ENCODE measurements at regions not wholly inside any gene's neighbourhood (a gene's known extent, or its start where the extent isn't known, plus 50 kb on each side); places are given as distances from the start of the nearest gene placed in this dataset.
"Not testable (repeated sequence)": the region's sequence is repeated elsewhere in the genome, so short reads cannot be mapped to it uniquely, and the experiment has no call there.

DNA sequence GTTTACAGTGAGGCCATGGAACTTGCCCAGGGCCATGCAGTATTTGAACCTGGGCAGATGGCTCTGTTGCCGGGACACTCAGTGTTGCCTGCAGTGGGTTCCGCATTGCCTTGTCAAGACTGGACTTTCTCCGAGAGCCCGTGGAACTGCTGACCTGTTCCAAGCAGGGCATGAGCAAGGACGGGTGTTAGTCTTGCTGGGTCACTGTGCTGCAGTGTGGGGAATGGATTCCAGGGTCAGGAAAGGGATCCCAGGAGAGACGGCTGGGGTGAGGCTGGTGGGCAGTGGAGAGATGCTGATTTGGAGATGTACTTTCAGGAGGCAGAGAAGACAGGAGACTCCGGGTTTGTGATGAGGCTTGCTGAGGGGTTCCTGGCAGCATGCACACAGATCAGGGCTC lies 348.7 kb upstream of the HS6ST1 start:
- Histone ChIP-seq H2AFZ (no peak overlapping the region), H3K9me3 (ENCODE audit: low read depth) (no peaks in the 10 kb centered on the region), H3K9me2 (replicated peaks; ENCODE audit: insufficient read depth) (no peaks in the 10 kb centered on the region), H3K4me2 (no peak overlapping the region), H3K36me3 (replicated peaks; ENCODE audit: insufficient read depth, low read depth) (no peaks in the 10 kb centered on the region), H3K27me3 (no peaks in the 10 kb centered on the region), H3K4me3 (no peak overlapping the region), H3K27ac (no peak overlapping the region), H4K20me1 (ENCODE audit: insufficient read depth, poor library complexity, severe bottlenecking) (no peaks in the 10 kb centered on the region), H3K4me1 (ENCODE audit: insufficient read depth) (no peaks in the 10 kb centered on the region), H3K79me2 (no peaks in the 10 kb centered on the region)
- DNase-seq (ENCODE audit: low spot score), result no peak
- WGBS (ENCODE audit: low lambda C conversion rate, missing lambda C conversion rate), result 85% methylated on average over 7 of the region's 7 CpGs
- TF ChIP-seq EZH2 (IDR thresholded peaks at IDR 0.05; ENCODE audit: borderline replicate concordance) (no peak), EZH2phosphoT487 (IDR thresholded peaks at IDR 0.05; ENCODE audit: low read depth, severe bottlenecking, unreplicated experiment) (no peak)
- TF ChIP-seq, protein P1, sequence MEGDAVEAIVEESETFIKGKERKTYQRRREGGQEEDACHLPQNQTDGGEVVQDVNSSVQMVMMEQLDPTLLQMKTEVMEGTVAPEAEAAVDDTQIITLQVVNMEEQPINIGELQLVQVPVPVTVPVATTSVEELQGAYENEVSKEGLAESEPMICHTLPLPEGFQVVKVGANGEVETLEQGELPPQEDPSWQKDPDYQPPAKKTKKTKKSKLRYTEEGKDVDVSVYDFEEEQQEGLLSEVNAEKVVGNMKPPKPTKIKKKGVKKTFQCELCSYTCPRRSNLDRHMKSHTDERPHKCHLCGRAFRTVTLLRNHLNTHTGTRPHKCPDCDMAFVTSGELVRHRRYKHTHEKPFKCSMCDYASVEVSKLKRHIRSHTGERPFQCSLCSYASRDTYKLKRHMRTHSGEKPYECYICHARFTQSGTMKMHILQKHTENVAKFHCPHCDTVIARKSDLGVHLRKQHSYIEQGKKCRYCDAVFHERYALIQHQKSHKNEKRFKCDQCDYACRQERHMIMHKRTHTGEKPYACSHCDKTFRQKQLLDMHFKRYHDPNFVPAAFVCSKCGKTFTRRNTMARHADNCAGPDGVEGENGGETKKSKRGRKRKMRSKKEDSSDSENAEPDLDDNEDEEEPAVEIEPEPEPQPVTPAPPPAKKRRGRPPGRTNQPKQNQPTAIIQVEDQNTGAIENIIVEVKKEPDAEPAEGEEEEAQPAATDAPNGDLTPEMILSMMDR (IDR thresholded peaks at IDR 0.05; ENCODE audit: poor library complexity), result no peak

DNA sequence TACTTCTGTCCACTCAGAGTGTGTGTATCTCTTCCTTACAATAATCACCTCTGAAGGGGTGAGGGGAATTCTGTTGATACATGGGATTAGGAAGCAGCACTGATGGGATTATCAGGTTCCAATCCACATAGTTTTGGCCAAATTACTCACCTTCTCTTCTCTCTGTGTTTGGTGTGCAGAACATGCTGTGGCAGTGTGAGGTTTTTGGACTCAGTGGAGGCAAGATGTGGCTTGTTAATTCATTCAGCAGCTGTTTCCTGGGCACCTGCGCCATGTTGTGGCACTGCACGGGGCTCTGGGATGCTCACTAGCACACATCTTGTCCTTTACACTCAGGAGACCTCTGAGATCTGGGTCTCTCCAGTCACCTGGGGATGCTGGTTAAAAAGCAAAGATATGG lies 350.3 kb upstream of the HS6ST1 start:
- no peaks in the 10 kb centered on the region for H3K79me2 ChIP-seq
- no peak for DNase-seq (ENCODE audit: low spot score)
- H4K20me1 ChIP-seq (ENCODE audit: insufficient read depth, poor library complexity, severe bottlenecking), result no peaks in the 10 kb centered on the region
- 79% methylated on average over 2 of the region's 2 CpGs for WGBS (ENCODE audit: low lambda C conversion rate, missing lambda C conversion rate)
- no peak overlapping the region for H3K4me2 ChIP-seq
- H3K27me3 ChIP-seq, result no peaks in the 10 kb centered on the region
- H3K36me3 ChIP-seq (replicated peaks; ENCODE audit: insufficient read depth, low read depth), result no peaks in the 10 kb centered on the region
- H3K4me3 ChIP-seq, result no peak overlapping the region
- H3K9me2 ChIP-seq (replicated peaks; ENCODE audit: insufficient read depth), result no peaks in the 10 kb centered on the region
- H2AFZ ChIP-seq, result no peak overlapping the region
- TF ChIP-seq, protein P1 (IDR thresholded peaks at IDR 0.05; ENCODE audit: poor library complexity), result no peak
- TF ChIP-seq EZH2 (IDR thresholded peaks at IDR 0.05; ENCODE audit: borderline replicate concordance) (no peak), EZH2phosphoT487 (IDR thresholded peaks at IDR 0.05; ENCODE audit: low read depth, severe bottlenecking, unreplicated experiment) (no peak)
- no peaks in the 10 kb centered on the region for H3K4me1 ChIP-seq (ENCODE audit: insufficient read depth)
- H3K9me3 ChIP-seq (ENCODE audit: low read depth), result no peaks in the 10 kb centered on the region
- no peak overlapping the region for H3K27ac ChIP-seq

DNA sequence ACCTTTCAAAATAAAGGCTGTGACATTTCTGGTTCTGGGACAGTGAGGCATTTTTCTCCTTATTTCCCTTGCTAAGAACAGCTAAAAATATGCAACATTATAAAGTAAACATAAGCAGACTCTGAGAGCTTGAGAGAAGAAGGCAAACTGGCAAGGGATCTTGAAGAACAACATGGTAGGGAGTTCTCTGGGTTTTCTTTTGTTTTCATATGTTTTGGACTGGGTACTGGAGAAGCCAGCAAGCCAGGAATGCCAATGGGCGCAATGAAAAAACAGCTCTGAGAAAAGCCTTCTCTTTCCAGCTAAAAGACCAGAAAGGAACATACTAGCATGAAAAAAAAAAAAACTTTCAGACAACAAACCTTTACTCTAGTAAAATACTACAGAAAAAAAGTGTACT lies 351.4 kb upstream of the HS6ST1 start:
- H3K79me2 ChIP-seq, result no peaks in the 10 kb centered on the region
- H2AFZ ChIP-seq, result no peak overlapping the region
- no peak overlapping the region for H3K27ac ChIP-seq
- H4K20me1 ChIP-seq (ENCODE audit: insufficient read depth, poor library complexity, severe bottlenecking), result no peaks in the 10 kb centered on the region
- no peaks in the 10 kb centered on the region for H3K9me2 ChIP-seq (replicated peaks; ENCODE audit: insufficient read depth)
- H3K4me3 ChIP-seq, result no peak overlapping the region
- no peak for DNase-seq (ENCODE audit: low spot score)
- H3K9me3 ChIP-seq (ENCODE audit: low read depth), result no peaks in the 10 kb centered on the region
- no peak overlapping the region for H3K4me2 ChIP-seq
- no peak for TF ChIP-seq EZH2 (IDR thresholded peaks at IDR 0.05; ENCODE audit: borderline replicate concordance)
- TF ChIP-seq EZH2phosphoT487 (IDR thresholded peaks at IDR 0.05; ENCODE audit: low read depth, severe bottlenecking, unreplicated experiment), result no peak
- TF ChIP-seq, protein P1 (IDR thresholded peaks at IDR 0.05; ENCODE audit: poor library complexity), result no peak
- no peaks in the 10 kb centered on the region for H3K36me3 ChIP-seq (replicated peaks; ENCODE audit: insufficient read depth, low read depth)
- no peaks in the 10 kb centered on the region for H3K4me1 ChIP-seq (ENCODE audit: insufficient read depth)
- 96% methylated on average over 1 of the region's 1 CpG for WGBS (ENCODE audit: low lambda C conversion rate, missing lambda C conversion rate)
- H3K27me3 ChIP-seq, result no peaks in the 10 kb centered on the region

DNA sequence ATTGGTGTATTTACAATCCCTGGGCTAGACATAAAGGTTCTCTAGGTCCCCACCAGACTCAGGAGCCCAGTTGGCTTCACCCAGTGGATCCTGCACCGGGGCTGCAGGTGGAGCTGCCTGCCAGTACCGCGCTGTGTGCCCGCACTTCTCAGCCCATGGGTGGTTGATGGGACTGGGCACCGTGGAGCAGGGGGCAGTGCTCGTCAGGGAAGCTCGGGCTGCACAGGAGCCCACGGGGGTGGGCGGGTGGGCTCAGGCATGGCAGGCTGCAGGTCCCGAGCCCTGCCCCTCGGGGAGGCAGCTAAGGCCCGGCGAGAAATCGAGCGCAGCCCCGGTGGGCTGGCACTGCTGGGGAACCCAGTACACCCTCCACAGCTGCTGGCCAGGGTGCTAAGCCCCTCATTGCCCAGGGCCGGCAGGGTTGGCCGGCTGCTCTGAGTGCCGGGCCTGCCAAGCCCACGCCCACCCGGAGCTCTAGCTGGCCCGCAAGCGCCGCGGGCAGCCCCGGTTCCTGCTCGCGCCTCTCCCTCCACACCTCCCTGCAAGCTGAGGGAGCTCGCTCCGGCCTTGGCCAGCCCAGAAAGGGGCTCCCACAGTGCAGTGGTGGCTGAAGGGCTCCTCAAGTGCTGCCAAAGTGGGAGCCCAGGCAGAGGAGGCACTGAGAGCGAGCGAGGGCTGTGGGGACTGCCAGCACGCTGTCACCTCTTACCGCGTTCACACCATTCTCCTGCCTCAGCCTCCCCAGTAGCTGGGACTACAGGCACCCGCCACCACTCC lies 353.5 kb upstream of the HS6ST1 start:
- not testable (repeated sequence) for H3K9me2 ChIP-seq (replicated peaks; ENCODE audit: insufficient read depth); DNase-seq (ENCODE audit: low spot score)
- WGBS (ENCODE audit: low lambda C conversion rate, missing lambda C conversion rate), result 96% methylated on average over 18 of the region's 36 CpGs

DNA sequence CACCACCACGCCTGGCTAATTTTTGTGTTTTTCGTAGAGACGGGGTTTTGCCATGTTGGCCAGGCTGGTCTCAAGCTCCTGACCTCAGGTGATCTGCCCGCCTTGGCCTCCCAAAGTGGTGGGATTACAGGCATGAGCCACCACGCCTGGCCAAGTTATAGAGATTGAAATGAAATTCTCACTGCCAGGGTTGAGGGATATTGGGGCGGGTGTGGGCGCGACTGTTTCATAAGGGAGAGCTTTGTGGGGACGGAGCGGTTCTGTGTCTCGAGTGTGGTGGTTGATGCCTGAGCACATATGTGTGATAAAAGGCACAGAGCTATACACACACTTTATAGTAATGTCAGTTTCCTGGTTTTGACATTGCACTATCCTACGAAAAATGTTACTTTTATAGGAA lies 361.0 kb upstream of the HS6ST1 start:
- H3K4me3 ChIP-seq; DNase-seq (ENCODE audit: low spot score); H3K9me3 ChIP-seq (ENCODE audit: low read depth); H3K27me3 ChIP-seq; H3K27ac ChIP-seq; H3K79me2 ChIP-seq; H3K4me1 ChIP-seq (ENCODE audit: insufficient read depth); H3K9me2 ChIP-seq (replicated peaks; ENCODE audit: insufficient read depth); H4K20me1 ChIP-seq (ENCODE audit: insufficient read depth, poor library complexity, severe bottlenecking); H3K4me2 ChIP-seq; H3K36me3 ChIP-seq (replicated peaks; ENCODE audit: insufficient read depth, low read depth); H2AFZ ChIP-seq: not testable (repeated sequence)
- WGBS (ENCODE audit: low lambda C conversion rate, missing lambda C conversion rate), result 92% methylated on average over 12 of the region's 12 CpGs

More for the DNA sequence above, 353.5 kb upstream of the HS6ST1 start:
- not testable (repeated sequence) for H3K9me3 ChIP-seq (ENCODE audit: low read depth); H3K4me3 ChIP-seq; H3K4me1 ChIP-seq (ENCODE audit: insufficient read depth); H3K79me2 ChIP-seq; H3K27ac ChIP-seq; H3K27me3 ChIP-seq; H3K4me2 ChIP-seq; H2AFZ ChIP-seq; H3K36me3 ChIP-seq (replicated peaks; ENCODE audit: insufficient read depth, low read depth); H4K20me1 ChIP-seq (ENCODE audit: insufficient read depth, poor library complexity, severe bottlenecking)
